MCF 10A (cell line): ENCODE measurements at regions not wholly inside any gene's neighbourhood (a gene's known extent, or its start where the extent isn't known, plus 50 kb on each side); places are given as distances from the start of the nearest gene placed in this dataset.
"Not testable (repeated sequence)": the region's sequence is repeated elsewhere in the genome, so short reads cannot be mapped to it uniquely, and the experiment has no call there.

Source experiments
- BruUV-seq: library from RNA; stranded (reverse); fragments of 400-500 nt; replicated peaks from 2 replicates; lab custom pipeline; 2021; lab: Mats Ljungman, UMichigan
- CTCF ChIA-PET: fragments of 300-600 bp; sonication (Branson Sonifier 250); formaldehyde crosslinking; extraction: SDS; loops from one replicate; lab custom pipeline; 2021; ENCODE audit warnings: antibody characterized with exemption, inconsistent platforms; lab: Yijun Ruan, JAX
- POLR2A ChIA-PET: fragments of 300-600, 350-650 bp; sonication (Branson Sonifier 250); formaldehyde crosslinking; extraction: SDS; loops from one replicate; lab custom pipeline; 2020; ENCODE audit warnings: antibody characterized with exemption, inconsistent platforms; lab: Yijun Ruan, JAX
- DNase-seq: peaks from one replicate; pipeline ENCODE4 v3.0.0-alpha.2; 2018; ENCODE audit not compliant: unreplicated experiment
- H3K27ac Mint-ChIP-seq: one replicate; pipeline ENCODE4 v1.8.0; 2022; ENCODE audit warnings: mild to moderate bottlenecking, low read depth, mixed read lengths; ENCODE audit not compliant: unreplicated experiment
- H3K27me3 Mint-ChIP-seq: one replicate; pipeline ENCODE4 v1.8.0; 2022; ENCODE audit warnings: mixed read lengths; ENCODE audit not compliant: insufficient read depth, unreplicated experiment
- H3K36me3 Mint-ChIP-seq: one replicate; pipeline ENCODE4 v1.8.0; 2022; ENCODE audit warnings: mild to moderate bottlenecking, moderate library complexity, mixed read lengths; ENCODE audit not compliant: insufficient read depth, unreplicated experiment
- H3K4me1 Mint-ChIP-seq: one replicate; pipeline ENCODE4 v1.8.0; 2022; ENCODE audit warnings: mixed read lengths; ENCODE audit not compliant: insufficient read depth, unreplicated experiment
- H3K4me3 Mint-ChIP-seq: one replicate; pipeline ENCODE4 v1.8.0; 2022; ENCODE audit warnings: mild to moderate bottlenecking, moderate library complexity, mixed read lengths; ENCODE audit not compliant: unreplicated experiment
- H3K9me3 Mint-ChIP-seq: one replicate; pipeline ENCODE4 v1.8.0; 2022; ENCODE audit warnings: mixed read lengths; ENCODE audit not compliant: unreplicated experiment
- intact Hi-C: fragments of 100-400 bp; cut with micrococcal nuclease; formaldehyde crosslinking; loops from 2 replicates; pipeline ENCODE4 v1.14.1; 2022
- TF ChIP-seq, protein P1 (sequence below): fragments of 200-600 bp; IDR thresholded peaks from one replicate; pipeline ENCODE4 v1.8.0; 2022; ENCODE audit warnings: antibody characterized with exemption, mild to moderate bottlenecking; ENCODE audit not compliant: unreplicated experiment

DNA sequence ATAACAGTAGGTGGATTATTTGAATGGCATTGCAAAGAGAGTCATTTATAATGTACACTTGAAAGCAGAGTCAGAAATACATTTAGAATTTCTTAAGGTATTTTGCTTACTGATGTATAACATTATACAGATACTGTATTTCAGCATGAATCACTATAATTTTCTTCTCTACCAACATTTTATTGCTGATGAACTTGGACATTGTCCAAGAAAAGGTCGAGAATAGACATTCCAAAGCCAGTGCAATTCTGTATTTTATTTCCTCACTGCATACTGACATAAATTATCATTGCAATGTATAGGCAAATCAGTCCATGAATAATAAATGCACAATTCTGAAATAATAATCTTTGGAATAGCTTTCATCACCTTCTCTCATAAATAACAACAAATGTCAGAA, 1420.0 kb upstream of the EYS start:
- Mint-ChIP-seq H3K9me3 (no peaks in the 10 kb centered on the region), H3K36me3 (no peaks in the 10 kb centered on the region)

DNA sequence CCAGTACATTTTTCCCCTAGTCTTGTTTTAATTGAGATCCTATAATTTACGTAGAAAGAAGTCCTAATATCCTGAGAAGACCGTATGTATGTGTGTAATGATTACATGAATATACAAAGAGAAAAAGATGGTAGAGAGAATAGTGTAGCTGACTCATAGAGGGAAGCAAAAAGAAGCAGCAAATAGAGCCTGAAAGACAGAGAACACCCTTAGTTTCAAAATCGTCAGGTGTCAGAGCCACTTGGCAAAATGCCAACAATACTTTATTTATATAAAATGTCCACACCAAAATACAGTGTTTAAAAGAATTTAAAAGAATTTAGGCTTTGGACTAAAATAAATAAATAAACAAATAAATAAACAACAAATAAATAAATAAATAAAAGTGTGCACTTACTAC, 1414.1 kb upstream of the EYS start:
- Mint-ChIP-seq H3K36me3 (no peaks in the 10 kb centered on the region), H3K27me3 (no peaks in the 10 kb centered on the region), H3K4me1 (peaks cover 5% of the 10 kb centered on the region), H3K9me3 (no peaks in the 10 kb centered on the region), H3K27ac (no peak overlapping the region), H3K4me3 (no peak overlapping the region)
- CTCF ChIA-PET: interaction anchor here (0.6 kb wide), 1 partner anchor 115 kb away, joined by 3 read pairs; no protein-coding TSS in a partner anchor
- POLR2A ChIA-PET: interaction anchor here (0.6 kb wide), 1 partner anchor 8 kb away, joined by 5 read pairs; no protein-coding TSS in a partner anchor
- TF ChIP-seq, protein P1, sequence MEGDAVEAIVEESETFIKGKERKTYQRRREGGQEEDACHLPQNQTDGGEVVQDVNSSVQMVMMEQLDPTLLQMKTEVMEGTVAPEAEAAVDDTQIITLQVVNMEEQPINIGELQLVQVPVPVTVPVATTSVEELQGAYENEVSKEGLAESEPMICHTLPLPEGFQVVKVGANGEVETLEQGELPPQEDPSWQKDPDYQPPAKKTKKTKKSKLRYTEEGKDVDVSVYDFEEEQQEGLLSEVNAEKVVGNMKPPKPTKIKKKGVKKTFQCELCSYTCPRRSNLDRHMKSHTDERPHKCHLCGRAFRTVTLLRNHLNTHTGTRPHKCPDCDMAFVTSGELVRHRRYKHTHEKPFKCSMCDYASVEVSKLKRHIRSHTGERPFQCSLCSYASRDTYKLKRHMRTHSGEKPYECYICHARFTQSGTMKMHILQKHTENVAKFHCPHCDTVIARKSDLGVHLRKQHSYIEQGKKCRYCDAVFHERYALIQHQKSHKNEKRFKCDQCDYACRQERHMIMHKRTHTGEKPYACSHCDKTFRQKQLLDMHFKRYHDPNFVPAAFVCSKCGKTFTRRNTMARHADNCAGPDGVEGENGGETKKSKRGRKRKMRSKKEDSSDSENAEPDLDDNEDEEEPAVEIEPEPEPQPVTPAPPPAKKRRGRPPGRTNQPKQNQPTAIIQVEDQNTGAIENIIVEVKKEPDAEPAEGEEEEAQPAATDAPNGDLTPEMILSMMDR: no peak
- BruUV-seq: no TSS peak
- intact Hi-C loops: no loop called here
- DNase-seq: no peak

More for the DNA sequence above, 1420.0 kb upstream of the EYS start:
- no peak for DNase-seq
- Mint-ChIP-seq H3K4me3 (no peak overlapping the region), H3K27me3 (no peaks in the 10 kb centered on the region), H3K27ac (no peak overlapping the region), H3K4me1 (peaks cover 20% of the 10 kb centered on the region)
- intact Hi-C loops: no loop called here
- ChIA-PET POLR2A (no interaction called here), CTCF (no interaction called here)
- BruUV-seq: no TSS peak
- TF ChIP-seq, protein P1: no peak

- Mint-ChIP-seq H3K9me3 (peaks cover 7% of the 10 kb centered on the region), H3K4me1 (peaks cover 12% of the 10 kb centered on the region), H3K27me3 (no peaks in the 10 kb centered on the region), H3K36me3 (no peaks in the 10 kb centered on the region), H3K27ac (no peak overlapping the region), H3K4me3 (no peak overlapping the region)
- TF ChIP-seq, protein P1: no peak
- POLR2A ChIA-PET: no interaction called here
- intact Hi-C loops: no loop called here
- CTCF ChIA-PET: interaction anchor here (0.6 kb wide), 2 partner anchors 408 to 1202 kb away, joined by 4 read pairs; no protein-coding TSS in a partner anchor
- no TSS peak for BruUV-seq
- no peak for DNase-seq
Measured at GRCh38 chr6:67112120-67112519, 1405.1 kb upstream of the EYS start.

- H3K36me3 Mint-ChIP-seq: no peaks in the 10 kb centered on the region
- no peaks in the 10 kb centered on the region for H3K27me3 Mint-ChIP-seq
- ChIA-PET CTCF (no interaction called here), POLR2A (no interaction called here)
- TF ChIP-seq, protein P1: no peak
- H3K9me3 Mint-ChIP-seq: peaks cover 14% of the 10 kb centered on the region
- H3K4me1 Mint-ChIP-seq: no peaks in the 10 kb centered on the region
- H3K27ac Mint-ChIP-seq: no peak overlapping the region
- BruUV-seq: no TSS peak
- no peak overlapping the region for H3K4me3 Mint-ChIP-seq
- peak; percentile 13 for DNase-seq
- intact Hi-C loops: no loop called here
Measured at GRCh38 chr6:67102743-67103142, 1395.7 kb upstream of the EYS start.

GRCh38 chr6:67095618-67096226, 1388.7 kb upstream of the EYS start:
- not testable (repeated sequence) for H3K4me3 Mint-ChIP-seq, BruUV-seq

More at GRCh38 chr6:67095618-67096226, 1388.7 kb upstream of the EYS start:
- H3K4me1 Mint-ChIP-seq, H3K36me3 Mint-ChIP-seq, H3K27ac Mint-ChIP-seq, H3K27me3 Mint-ChIP-seq, POLR2A ChIA-PET, intact Hi-C loops, DNase-seq: not testable (repeated sequence)
- CTCF ChIA-PET: interaction anchor here (0.7 kb wide), 1 partner anchor 11 kb away, joined by 3 read pairs; no protein-coding TSS in a partner anchor
- H3K9me3 Mint-ChIP-seq: peaks cover 22% of the 10 kb centered on the region
